Kidney epithelial cell (primary cell): ENCODE measurements at regions not wholly inside any gene's neighbourhood (a gene's known extent, or its start where the extent isn't known, plus 50 kb on each side); places are given as distances from the start of the nearest gene placed in this dataset.

Experiments used
- DNase-seq: peaks from one replicate; pipeline ENCODE4 v3.0.0-alpha.2; 2010; ENCODE audit warnings: low read depth
- H3K27me3 ChIP-seq: 2 replicates; pipeline ENCODE4 v1.6.0; 2011; ENCODE audit warnings: low read length; ENCODE audit not compliant: control insufficient read depth, insufficient read depth
- H3K36me3 ChIP-seq: 2 replicates; pipeline ENCODE4 v1.5.1; 2011; ENCODE audit warnings: low read length; ENCODE audit not compliant: control insufficient read depth, insufficient read depth
- H3K4me3 ChIP-seq: 2 replicates; pipeline ENCODE4 v1.5.1; 2011; ENCODE audit warnings: low read depth, mild to moderate bottlenecking, control low read depth, low read length
- TF ChIP-seq, protein P1 (sequence below): IDR thresholded peaks from 2 replicates; pipeline ENCODE4 v1.5.1; 2011; ENCODE audit warnings: mild to moderate bottlenecking, moderate library complexity, low read length, control low read depth, inconsistent platforms; ENCODE audit not compliant: insufficient read depth, poor library complexity, severe bottlenecking

DNA sequence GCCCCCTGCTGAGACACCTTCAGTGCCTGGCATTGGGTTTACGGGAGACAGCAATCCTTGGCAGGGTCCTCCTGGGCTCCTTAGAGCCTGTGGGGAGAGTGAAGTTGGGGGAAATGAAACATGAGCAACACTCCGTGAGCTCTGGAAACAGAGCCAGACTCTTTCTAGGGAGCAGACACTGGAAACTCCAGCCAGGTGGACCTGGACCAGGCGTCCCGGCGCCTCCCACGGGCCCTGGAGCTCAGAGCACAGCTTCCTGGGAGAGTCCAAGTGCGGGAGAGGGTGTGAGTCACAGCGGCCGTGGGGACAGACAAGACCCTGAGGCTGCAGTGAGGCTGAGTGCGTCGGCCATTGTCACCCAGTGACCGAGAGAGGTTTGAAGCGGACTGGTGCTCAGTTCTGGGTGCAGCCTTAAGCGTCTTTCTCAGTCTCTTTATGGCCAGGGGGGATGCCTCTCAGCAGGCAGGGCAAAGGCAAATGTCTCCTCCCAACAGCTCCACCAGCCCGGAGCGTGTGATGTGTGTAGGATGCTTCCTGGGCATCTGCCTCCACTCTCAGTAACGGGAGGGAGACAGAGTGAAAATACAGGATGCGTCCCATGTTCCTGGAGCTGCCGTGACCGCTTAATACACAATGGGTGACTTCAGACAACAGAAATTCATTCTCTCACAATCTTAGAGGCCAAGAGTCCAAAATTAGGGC is 399.2 kb downstream of the SHANK2 start:
- TF ChIP-seq, protein P1, sequence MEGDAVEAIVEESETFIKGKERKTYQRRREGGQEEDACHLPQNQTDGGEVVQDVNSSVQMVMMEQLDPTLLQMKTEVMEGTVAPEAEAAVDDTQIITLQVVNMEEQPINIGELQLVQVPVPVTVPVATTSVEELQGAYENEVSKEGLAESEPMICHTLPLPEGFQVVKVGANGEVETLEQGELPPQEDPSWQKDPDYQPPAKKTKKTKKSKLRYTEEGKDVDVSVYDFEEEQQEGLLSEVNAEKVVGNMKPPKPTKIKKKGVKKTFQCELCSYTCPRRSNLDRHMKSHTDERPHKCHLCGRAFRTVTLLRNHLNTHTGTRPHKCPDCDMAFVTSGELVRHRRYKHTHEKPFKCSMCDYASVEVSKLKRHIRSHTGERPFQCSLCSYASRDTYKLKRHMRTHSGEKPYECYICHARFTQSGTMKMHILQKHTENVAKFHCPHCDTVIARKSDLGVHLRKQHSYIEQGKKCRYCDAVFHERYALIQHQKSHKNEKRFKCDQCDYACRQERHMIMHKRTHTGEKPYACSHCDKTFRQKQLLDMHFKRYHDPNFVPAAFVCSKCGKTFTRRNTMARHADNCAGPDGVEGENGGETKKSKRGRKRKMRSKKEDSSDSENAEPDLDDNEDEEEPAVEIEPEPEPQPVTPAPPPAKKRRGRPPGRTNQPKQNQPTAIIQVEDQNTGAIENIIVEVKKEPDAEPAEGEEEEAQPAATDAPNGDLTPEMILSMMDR: no peak
- H3K36me3 ChIP-seq: no peaks in the 10 kb centered on the region
- H3K27me3 ChIP-seq: no peaks in the 10 kb centered on the region
- DNase-seq: no peak
- no peak overlapping the region for H3K4me3 ChIP-seq

DNA sequence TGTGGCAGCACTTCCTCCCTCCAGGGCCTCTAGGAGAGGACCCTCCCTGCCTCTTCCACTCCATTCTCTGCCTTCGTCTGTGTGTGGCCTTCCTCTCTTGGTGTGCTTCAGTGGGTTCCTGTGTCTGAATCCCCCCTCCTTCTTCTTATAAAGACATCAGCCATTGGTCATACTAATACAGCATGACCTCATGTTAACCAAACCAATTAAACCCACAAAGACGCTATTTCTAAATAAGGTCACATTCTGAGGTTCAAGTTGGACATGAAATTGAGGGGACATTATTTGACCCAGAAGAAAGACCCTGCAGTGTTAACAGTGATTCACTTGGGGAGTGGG is 398.6 kb downstream of the SHANK2 start:
- Histone ChIP-seq H3K36me3 (no peaks in the 10 kb centered on the region), H3K4me3 (no peak overlapping the region), H3K27me3 (no peaks in the 10 kb centered on the region)
- no peak for DNase-seq
- TF ChIP-seq, protein P1: no peak

DNA sequence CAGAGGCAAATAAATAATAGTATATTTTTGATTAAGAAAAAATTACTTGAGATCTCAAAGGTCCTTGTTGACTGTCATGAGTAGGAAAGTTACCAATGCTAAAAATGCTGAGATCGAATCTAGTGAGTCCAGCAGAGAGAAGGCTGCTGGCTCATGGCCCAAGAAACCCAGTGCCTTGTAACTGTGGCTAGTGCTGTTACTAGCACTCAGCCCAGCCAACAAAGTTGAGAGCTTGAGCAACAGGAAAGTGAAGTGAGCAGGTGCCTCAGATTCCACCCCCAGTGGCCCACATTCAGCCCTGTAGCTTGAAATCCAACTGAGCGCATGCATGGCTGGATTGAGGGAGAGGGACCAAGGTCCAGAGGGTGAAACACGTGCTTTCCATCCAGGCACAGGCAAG is 398.2 kb downstream of the SHANK2 start:
- TF ChIP-seq, protein P1: no peak
- DNase-seq: no peak

DNA sequence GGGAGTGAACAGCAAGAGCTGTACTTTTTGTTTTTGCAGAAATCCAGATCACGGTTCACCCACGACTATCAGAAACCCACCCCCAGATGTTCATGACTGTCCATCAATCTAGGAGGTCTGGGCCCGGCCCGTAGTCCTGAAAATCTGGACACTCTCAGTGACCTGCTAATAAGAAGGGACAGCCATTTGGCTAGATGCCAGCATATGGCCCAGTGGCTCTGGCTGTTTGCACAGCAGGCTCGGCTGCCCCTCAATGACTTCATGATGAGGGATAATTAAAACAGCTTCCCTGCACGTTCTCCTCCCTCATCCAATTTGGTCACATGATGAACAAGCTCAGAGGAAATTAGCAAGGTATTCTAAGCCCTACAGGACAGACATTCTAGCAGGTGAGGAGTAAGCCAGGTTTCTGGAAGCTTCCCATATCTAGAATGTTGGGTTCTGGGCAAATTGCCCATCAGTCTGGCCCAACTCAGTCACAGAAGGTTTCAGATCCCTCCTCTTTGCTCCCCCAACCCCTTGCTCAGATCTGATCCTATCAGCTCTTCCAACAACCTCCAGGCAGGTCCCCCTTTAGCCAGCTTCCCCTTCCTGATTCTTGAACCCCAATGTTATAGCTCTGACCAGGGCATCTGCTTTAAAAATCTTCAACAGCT is 397.3 kb downstream of the SHANK2 start:
- H3K4me3 ChIP-seq: no peak overlapping the region
- H3K27me3 ChIP-seq: no peaks in the 10 kb centered on the region
- TF ChIP-seq, protein P1: no peak
- H3K36me3 ChIP-seq: no peaks in the 10 kb centered on the region
- DNase-seq: no peak

More for the DNA sequence above, 398.2 kb downstream of the SHANK2 start:
- H3K4me3 ChIP-seq: no peak overlapping the region
- no peaks in the 10 kb centered on the region for H3K36me3 ChIP-seq
- H3K27me3 ChIP-seq: no peaks in the 10 kb centered on the region

DNA sequence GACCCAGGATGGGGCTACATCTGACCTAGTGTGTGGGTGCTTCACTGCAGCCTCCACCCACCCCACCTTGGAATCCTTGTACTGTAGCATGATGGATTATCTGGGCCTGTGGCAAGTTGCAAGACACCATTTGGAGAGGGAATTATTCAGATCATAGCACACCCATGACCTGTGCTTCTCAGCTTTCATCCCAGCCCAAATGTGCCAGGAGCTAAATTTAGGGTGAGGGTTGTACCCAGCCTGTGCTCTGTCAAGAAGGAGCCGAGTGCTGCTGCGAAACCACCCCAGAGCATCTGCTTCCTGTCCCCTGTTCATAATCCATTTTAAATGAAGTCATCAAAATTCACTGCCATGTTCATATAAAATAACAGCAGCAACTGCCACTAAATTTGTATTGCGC is 394.5 kb downstream of the SHANK2 start:
- no peak for DNase-seq
- no peak overlapping the region for H3K4me3 ChIP-seq
- TF ChIP-seq, protein P1: no peak
- no peaks in the 10 kb centered on the region for H3K36me3 ChIP-seq
- no peaks in the 10 kb centered on the region for H3K27me3 ChIP-seq

DNA sequence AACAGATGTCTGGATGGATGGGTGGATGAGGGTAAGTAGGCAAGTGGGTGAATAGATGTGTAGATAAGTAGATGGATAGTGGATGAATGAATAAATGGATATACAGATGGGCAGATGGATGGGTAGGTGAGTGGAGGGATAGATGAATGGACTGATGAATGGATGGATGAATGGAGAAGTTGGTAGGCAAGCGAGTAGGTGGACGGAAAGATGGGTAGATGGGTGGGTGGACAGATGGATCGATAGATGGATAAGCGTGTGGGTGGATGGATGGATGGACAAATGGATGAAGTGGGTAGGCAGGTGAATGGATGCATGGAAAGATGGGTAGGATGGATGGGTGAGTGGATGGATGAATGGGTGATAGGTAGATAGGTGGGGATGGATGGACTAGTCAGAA is 393.2 kb downstream of the SHANK2 start:
- Histone ChIP-seq H3K4me3 (no peak overlapping the region), H3K36me3 (no peaks in the 10 kb centered on the region), H3K27me3 (no peaks in the 10 kb centered on the region)
- TF ChIP-seq, protein P1: no peak
- DNase-seq: no peak
